ENCODE measurements at regions not wholly inside any gene's neighbourhood (a gene's known extent, or its start where the extent isn't known, plus 50 kb on each side); places are given as distances from the start of the nearest gene placed in this dataset.

DNA sequence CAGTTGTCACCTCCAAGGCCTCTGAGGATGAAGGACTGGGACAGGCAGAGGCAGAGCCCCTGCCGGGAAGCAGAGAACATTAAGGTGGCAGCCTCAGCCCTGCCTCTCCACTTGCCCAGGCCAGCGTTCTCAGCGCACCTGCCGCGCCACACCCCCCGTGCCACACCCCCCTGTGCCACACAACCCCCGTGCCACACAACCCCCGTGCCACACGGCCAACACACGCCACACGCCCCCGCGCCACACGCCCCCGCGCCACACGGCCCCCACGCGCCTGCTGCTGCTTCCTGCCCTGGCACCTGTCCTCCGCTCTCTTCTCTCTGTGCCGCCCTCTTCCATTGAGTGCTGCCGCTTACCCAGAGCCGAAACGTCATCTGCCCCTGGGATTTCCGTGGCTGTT is 58.0 kb upstream of the ZFP42 start:
- TF ChIP-seq, protein P1, sequence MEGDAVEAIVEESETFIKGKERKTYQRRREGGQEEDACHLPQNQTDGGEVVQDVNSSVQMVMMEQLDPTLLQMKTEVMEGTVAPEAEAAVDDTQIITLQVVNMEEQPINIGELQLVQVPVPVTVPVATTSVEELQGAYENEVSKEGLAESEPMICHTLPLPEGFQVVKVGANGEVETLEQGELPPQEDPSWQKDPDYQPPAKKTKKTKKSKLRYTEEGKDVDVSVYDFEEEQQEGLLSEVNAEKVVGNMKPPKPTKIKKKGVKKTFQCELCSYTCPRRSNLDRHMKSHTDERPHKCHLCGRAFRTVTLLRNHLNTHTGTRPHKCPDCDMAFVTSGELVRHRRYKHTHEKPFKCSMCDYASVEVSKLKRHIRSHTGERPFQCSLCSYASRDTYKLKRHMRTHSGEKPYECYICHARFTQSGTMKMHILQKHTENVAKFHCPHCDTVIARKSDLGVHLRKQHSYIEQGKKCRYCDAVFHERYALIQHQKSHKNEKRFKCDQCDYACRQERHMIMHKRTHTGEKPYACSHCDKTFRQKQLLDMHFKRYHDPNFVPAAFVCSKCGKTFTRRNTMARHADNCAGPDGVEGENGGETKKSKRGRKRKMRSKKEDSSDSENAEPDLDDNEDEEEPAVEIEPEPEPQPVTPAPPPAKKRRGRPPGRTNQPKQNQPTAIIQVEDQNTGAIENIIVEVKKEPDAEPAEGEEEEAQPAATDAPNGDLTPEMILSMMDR (conservative IDR thresholded peaks at IDR 0.05; ENCODE audit: low read depth, low read length) = no peak
- no peak for TF ChIP-seq EZH2 (IDR thresholded peaks at IDR 0.05; ENCODE audit: borderline replicate concordance, low read depth, low read length, poor library complexity, severe bottlenecking)

Measured in A673 (cell line).